ENCODE measurements at regions not wholly inside any gene's neighbourhood (a gene's known extent, or its start where the extent isn't known, plus 50 kb on each side); places are given as distances from the start of the nearest gene placed in this dataset.

DNA sequence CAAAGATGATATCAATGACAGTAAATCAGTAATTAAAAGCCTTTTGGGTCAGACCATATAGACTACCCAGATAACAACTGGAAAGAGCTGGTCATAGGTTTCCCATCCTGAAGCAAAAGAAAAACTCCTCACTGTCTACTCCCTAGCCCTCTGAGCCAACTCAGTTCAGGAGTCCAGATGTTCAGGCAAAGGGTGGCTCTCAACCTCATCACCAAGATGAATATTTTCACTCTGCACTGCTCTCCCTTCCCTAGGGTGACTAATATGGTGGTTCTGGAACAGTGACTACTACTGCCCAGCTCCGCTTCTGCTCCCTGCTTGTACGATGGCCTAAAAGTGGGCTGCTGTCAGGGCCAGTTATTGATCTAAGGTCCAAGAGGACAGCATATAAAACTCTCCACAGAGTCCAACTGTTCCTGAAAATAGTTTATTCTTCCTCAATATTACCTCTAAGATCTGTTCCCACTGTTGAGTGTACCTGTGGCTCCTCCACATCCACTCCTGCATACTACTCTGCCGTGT is 263.4 kb upstream of the SLC30A5 start (continued):
- TF ChIP-seq RERE (CRISPR knock-in tag; IDR thresholded peaks at IDR 0.05; ENCODE audit: borderline replicate concordance) (no peak), NCOR1 (IDR thresholded peaks at IDR 0.05) (no peak)

- no peaks in the 10 kb centered on the region; the same call in 1 of the 2 replicates for H4K20me1 ChIP-seq (replicated peaks; ENCODE audit: control insufficient read depth, insufficient read depth, low read length)
- H3K27me3 ChIP-seq (ENCODE audit: control insufficient read depth in 2 of 2, insufficient read depth in 2 of 2, low read length in 2 of 2): peaks cover 4 to 20% of the 10 kb centered on the region in 2 experiments; a peak in 3 of 5 replicates
- DNase-seq (ENCODE audit: extremely low read depth in 1 of 4, low spot score in 3 of 4) (no peak), ATAC-seq (no peak), FAIRE-seq (no peak)
- no peaks in the 10 kb centered on the region for H3K36me3 ChIP-seq (ENCODE audit: control insufficient read depth, insufficient read depth, low read length)
- H3K4me2 ChIP-seq (ENCODE audit: insufficient read depth, low read length): no peak overlapping the region
- in situ Hi-C loops (cut with MboI): no loop called here
- no peak overlapping the region for H2AFZ ChIP-seq (ENCODE audit: low read depth, low read length)
- H3K9me1 ChIP-seq (ENCODE audit: control insufficient read depth, insufficient read depth, low read length): no peaks in the 10 kb centered on the region
- intact Hi-C loops (cut with micrococcal nuclease): no loop called here
- 0% methylated on average over 4 of the region's 4 CpGs for WGBS (ENCODE audit: insufficient coverage, low coverage, missing lambda C conversion rate)
- H3K4me3 ChIP-seq: no peak overlapping the region
- H3K9ac ChIP-seq (ENCODE audit: insufficient read depth in 1 of 2, low read depth in 2 of 2, low read length in 2 of 2): no peak overlapping the region
- no TSS peak for BruUV-seq (replicated peaks)
- H3K9me3 ChIP-seq (replicated peaks; ENCODE audit: control insufficient read depth, insufficient read depth, low read depth, low read length): no peaks in the 10 kb centered on the region
- CTCF ChIA-PET (ENCODE audit: low intra/inter-chr PET ratio): no interaction called here
- no peak overlapping the region for H3K27ac ChIP-seq (ENCODE audit: extremely low read depth, low read depth, low read length)
- POLR2A ChIA-PET: no interaction called here
- no peaks in the 10 kb centered on the region for H3K4me1 ChIP-seq (replicated peaks in 1 of 2; ENCODE audit: control insufficient read depth in 2 of 2, insufficient read depth in 2 of 2, low read length in 2 of 2)
- H3K79me2 ChIP-seq (ENCODE audit: control insufficient read depth, insufficient read depth, low read length): no peaks in the 10 kb centered on the region
- TF ChIP-seq ZFP36 (IDR thresholded peaks at IDR 0.05; ENCODE audit: low read depth, low read length, partially characterized antibody) (no peak), TCFL5 (CRISPR knock-in tag; conservative IDR thresholded peaks at IDR 0.05) (no peak), SRF (CRISPR knock-in tag; IDR thresholded peaks at IDR 0.05) (no peak), BDP1 (IDR thresholded peaks at IDR 0.05; ENCODE audit: insufficient read depth, insufficient read length) (no peak), ZNF324 (CRISPR knock-in tag; IDR thresholded peaks at IDR 0.05) (no peak), ZNF561 (CRISPR knock-in tag; conservative IDR thresholded peaks at IDR 0.05) (no peak), ZNF449 (CRISPR knock-in tag; IDR thresholded peaks at IDR 0.05) (no peak), SIRT6 (IDR thresholded peaks at IDR 0.05; ENCODE audit: low read depth, low read length) (no peak), ZEB2 (IDR thresholded peaks at IDR 0.05) (no peak), TCF7 (IDR thresholded peaks at IDR 0.05; ENCODE audit: borderline replicate concordance) (no peak), HDAC1 (IDR thresholded peaks at IDR 0.05) (no peak), ADNP (tag; IDR thresholded peaks at IDR 0.05) (no peak)
Measured at GRCh38 chr5:68834491-68834981, 259.3 kb upstream of the SLC30A5 start.

All from K562 (cell line).